ENCODE measurements at regions not wholly inside any gene's neighbourhood (a gene's known extent, or its start where the extent isn't known, plus 50 kb on each side); places are given as distances from the start of the nearest gene placed in this dataset.

- H3K36me3 Mint-ChIP-seq: no peaks in the 10 kb centered on the region
- H3K4me3 Mint-ChIP-seq: no peak overlapping the region
- no peak for ATAC-seq
These were observed 295.9 kb downstream of the ADGB start for GRCh38 chr6:146894624-146895023.

GRCh38 chr6:146895101-146895771, 296.5 kb downstream of the ADGB start:
- Mint-ChIP-seq H3K36me3 (no peaks in the 10 kb centered on the region), H3K4me3 (no peak overlapping the region), H3K4me1 (no peaks in the 10 kb centered on the region), H3K9me3 (no peaks in the 10 kb centered on the region), H3K27ac (no peak overlapping the region)
- DNase-seq (ENCODE audit: low spot score in 2 of 2) (no peak), ATAC-seq (no peak)

More at GRCh38 chr6:146894624-146895023, 295.9 kb downstream of the ADGB start:
- Mint-ChIP-seq H3K9me3 (no peaks in the 10 kb centered on the region), H3K4me1 (no peaks in the 10 kb centered on the region), H3K27ac (no peak overlapping the region)
- no peak for DNase-seq (ENCODE audit: low spot score in 2 of 2)

GRCh38 chr6:146895772-146896061, 296.9 kb downstream of the ADGB start:
- ATAC-seq (no peak), DNase-seq (ENCODE audit: low spot score in 2 of 2) (no peak)
- Mint-ChIP-seq H3K4me3 (no peak overlapping the region), H3K27ac (no peak overlapping the region), H3K9me3 (no peaks in the 10 kb centered on the region), H3K36me3 (no peaks in the 10 kb centered on the region), H3K4me1 (no peaks in the 10 kb centered on the region)

GRCh38 chr6:146896062-146896813, 297.5 kb downstream of the ADGB start:
- Mint-ChIP-seq H3K36me3 (no peaks in the 10 kb centered on the region), H3K27ac (no peak overlapping the region), H3K4me1 (no peaks in the 10 kb centered on the region), H3K4me3 (no peak overlapping the region), H3K9me3 (no peaks in the 10 kb centered on the region)
- ATAC-seq: no peak
- no peak for DNase-seq (ENCODE audit: low spot score in 2 of 2)

GRCh38 chr6:146896960-146897701, 298.4 kb downstream of the ADGB start:
- Mint-ChIP-seq H3K4me3 (no peak overlapping the region), H3K4me1 (no peaks in the 10 kb centered on the region), H3K27ac (no peak overlapping the region), H3K36me3 (no peaks in the 10 kb centered on the region), H3K9me3 (no peaks in the 10 kb centered on the region)
- ATAC-seq: no peak
- no peak for DNase-seq (ENCODE audit: low spot score in 2 of 2)

GRCh38 chr6:146898069-146898887, 299.5 kb downstream of the ADGB start:
- Mint-ChIP-seq H3K36me3 (no peaks in the 10 kb centered on the region), H3K27ac (no peak overlapping the region), H3K4me3 (no peak overlapping the region), H3K9me3 (no peaks in the 10 kb centered on the region), H3K4me1 (no peaks in the 10 kb centered on the region)
- ATAC-seq (no peak), DNase-seq (ENCODE audit: low spot score in 2 of 2) (no peak)

- Mint-ChIP-seq H3K4me3 (no peak overlapping the region), H3K27ac (no peak overlapping the region), H3K36me3 (no peaks in the 10 kb centered on the region), H3K4me1 (no peaks in the 10 kb centered on the region), H3K9me3 (no peaks in the 10 kb centered on the region)
- ATAC-seq: no peak
- DNase-seq (ENCODE audit: low spot score in 2 of 2): no peak
These were observed 300.1 kb downstream of the ADGB start for GRCh38 chr6:146898888-146899227.

GRCh38 chr6:146901940-146902816, 302.0 kb upstream of the STXBP5 start:
- Mint-ChIP-seq H3K36me3 (no peaks in the 10 kb centered on the region), H3K9me3 (no peaks in the 10 kb centered on the region), H3K4me1 (no peaks in the 10 kb centered on the region), H3K4me3 (no peak overlapping the region), H3K27ac (no peak overlapping the region)
- DNase-seq (ENCODE audit: low spot score in 2 of 2): no peak
- ATAC-seq: no peak

GRCh38 chr6:146902846-146903245, 301.4 kb upstream of the STXBP5 start:
- Mint-ChIP-seq H3K27ac (no peak overlapping the region), H3K9me3 (no peaks in the 10 kb centered on the region), H3K36me3 (no peaks in the 10 kb centered on the region), H3K4me1 (no peaks in the 10 kb centered on the region), H3K4me3 (no peak overlapping the region)
- no peak for ATAC-seq
- DNase-seq (ENCODE audit: low spot score in 2 of 2): no peak

- DNase-seq (ENCODE audit: low spot score in 2 of 2) (no peak), ATAC-seq (no peak)
- Mint-ChIP-seq H3K4me3 (no peak overlapping the region), H3K36me3 (no peaks in the 10 kb centered on the region), H3K9me3 (no peaks in the 10 kb centered on the region), H3K4me1 (no peaks in the 10 kb centered on the region), H3K27ac (no peak overlapping the region)
These were observed 300.8 kb upstream of the STXBP5 start for GRCh38 chr6:146903451-146903850.

- Mint-ChIP-seq H3K4me1 (no peaks in the 10 kb centered on the region), H3K9me3 (no peaks in the 10 kb centered on the region), H3K36me3 (no peaks in the 10 kb centered on the region), H3K4me3 (no peak overlapping the region), H3K27ac (no peak overlapping the region)
- no peak for DNase-seq (ENCODE audit: low spot score in 2 of 2)
- ATAC-seq: no peak
These were observed 299.6 kb upstream of the STXBP5 start for GRCh38 chr6:146904596-146904995.

- no peak overlapping the region for H3K27ac Mint-ChIP-seq
- H3K4me1 Mint-ChIP-seq: no peaks in the 10 kb centered on the region
- DNase-seq (ENCODE audit: low spot score in 2 of 2) (no peak), ATAC-seq (no peak)
- H3K36me3 Mint-ChIP-seq: no peaks in the 10 kb centered on the region
- no peak overlapping the region for H3K4me3 Mint-ChIP-seq
- no peaks in the 10 kb centered on the region for H3K9me3 Mint-ChIP-seq
These were observed 299.0 kb upstream of the STXBP5 start for GRCh38 chr6:146905181-146905704.

GRCh38 chr6:146908786-146909185, 295.4 kb upstream of the STXBP5 start:
- Mint-ChIP-seq H3K27ac (no peak overlapping the region), H3K4me1 (peaks cover 1% of the 10 kb centered on the region), H3K9me3 (no peaks in the 10 kb centered on the region), H3K36me3 (no peaks in the 10 kb centered on the region), H3K4me3 (no peak overlapping the region)
- ATAC-seq (no peak), DNase-seq (ENCODE audit: low spot score in 2 of 2) (no peak)

- Mint-ChIP-seq H3K27ac (no peak overlapping the region), H3K36me3 (no peaks in the 10 kb centered on the region), H3K4me3 (no peak overlapping the region), H3K9me3 (no peaks in the 10 kb centered on the region), H3K4me1 (peaks cover 5% of the 10 kb centered on the region)
- no peak for ATAC-seq
- no peak for DNase-seq (ENCODE audit: low spot score in 2 of 2)
These were observed 294.8 kb upstream of the STXBP5 start for GRCh38 chr6:146909376-146909775.

Measured in stimulated activated effector memory CD8-positive, alpha-beta T cell treated with anti-CD3 and anti-CD28 coated beads, Interleukin-12 subunit alpha, Interleukin-12 subunit beta, amount 100 ng/mL, for 72 hours (primary cell).